Uterus (tissue), 2 donors: ENCODE measurements at regions not wholly inside any gene's neighbourhood (a gene's known extent, or its start where the extent isn't known, plus 50 kb on each side); places are given as distances from the start of the nearest gene placed in this dataset.

ENCODE experiments used
- POLR2A ChIP-seq, 2 donors: fragments of 450-650 bp; IDR thresholded peaks; one replicate each; pipeline ENCODE4 v1.6.1; 2016; ENCODE audit warnings: antibody characterized with exemption in 2 of 2, mild to moderate bottlenecking in 1 of 2, moderate library complexity in 1 of 2
- TF ChIP-seq, protein P1 (sequence below), 4 experiments: fragments of 200-600 bp in 2 of 4; fragments of 450-650 bp in 2 of 4; sonication (generic) in 2 of 4; IDR thresholded peaks; one replicate each; pipeline ENCODE4 v1.5.1; 2016 to 2019; ENCODE audit warnings: antibody characterized with exemption in 4 of 4, mild to moderate bottlenecking in 2 of 4, moderate library complexity in 1 of 4

DNA sequence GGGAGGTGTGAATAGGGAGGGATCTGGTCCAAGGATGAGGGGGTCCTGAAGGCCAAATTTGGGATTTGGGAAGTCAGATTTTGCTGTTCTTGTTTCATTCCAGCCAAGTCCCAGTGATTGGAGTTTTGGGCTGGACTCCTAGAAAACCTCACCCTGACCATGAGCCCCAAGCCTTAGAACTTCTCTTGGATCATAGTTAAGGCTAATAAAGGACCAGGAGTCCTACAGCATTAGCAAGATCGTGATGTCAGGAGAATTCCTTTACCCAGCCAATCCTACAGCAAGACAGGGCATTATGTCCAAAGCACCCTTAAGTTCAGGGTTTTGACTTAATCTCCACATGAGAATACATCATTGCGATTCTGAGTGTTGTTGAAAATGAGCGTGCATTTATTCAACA is 85.0 kb downstream of the SOX9 start:
- TF ChIP-seq, protein P1, sequence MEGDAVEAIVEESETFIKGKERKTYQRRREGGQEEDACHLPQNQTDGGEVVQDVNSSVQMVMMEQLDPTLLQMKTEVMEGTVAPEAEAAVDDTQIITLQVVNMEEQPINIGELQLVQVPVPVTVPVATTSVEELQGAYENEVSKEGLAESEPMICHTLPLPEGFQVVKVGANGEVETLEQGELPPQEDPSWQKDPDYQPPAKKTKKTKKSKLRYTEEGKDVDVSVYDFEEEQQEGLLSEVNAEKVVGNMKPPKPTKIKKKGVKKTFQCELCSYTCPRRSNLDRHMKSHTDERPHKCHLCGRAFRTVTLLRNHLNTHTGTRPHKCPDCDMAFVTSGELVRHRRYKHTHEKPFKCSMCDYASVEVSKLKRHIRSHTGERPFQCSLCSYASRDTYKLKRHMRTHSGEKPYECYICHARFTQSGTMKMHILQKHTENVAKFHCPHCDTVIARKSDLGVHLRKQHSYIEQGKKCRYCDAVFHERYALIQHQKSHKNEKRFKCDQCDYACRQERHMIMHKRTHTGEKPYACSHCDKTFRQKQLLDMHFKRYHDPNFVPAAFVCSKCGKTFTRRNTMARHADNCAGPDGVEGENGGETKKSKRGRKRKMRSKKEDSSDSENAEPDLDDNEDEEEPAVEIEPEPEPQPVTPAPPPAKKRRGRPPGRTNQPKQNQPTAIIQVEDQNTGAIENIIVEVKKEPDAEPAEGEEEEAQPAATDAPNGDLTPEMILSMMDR (IDR thresholded peaks at IDR 0.05) = no peak
- TF ChIP-seq POLR2A (IDR thresholded peaks at IDR 0.05) = no peak
